K562 (cell line): ENCODE measurements at regions not wholly inside any gene's neighbourhood (a gene's known extent, or its start where the extent isn't known, plus 50 kb on each side); places are given as distances from the start of the nearest gene placed in this dataset.

Source experiments
- BRD4 ChIP-seq: fragments of 200-600 bp; sonication (generic); IDR thresholded peaks from 2 replicates; pipeline ENCODE4 v1.6.1; 2017; ENCODE audit warnings: inconsistent platforms
- CREB3 ChIP-seq: fragments of 450-650 bp; conservative IDR thresholded peaks from 2 replicates; pipeline ENCODE4 v1.6.1; 2016; ENCODE audit warnings: missing genetic modification characterization, low read depth, mild to moderate bottlenecking, missing compliant biosample characterization, moderate library complexity
- ELF1 ChIP-seq: fragments of 200-800 bp; sonication (Bioruptor generic); IDR thresholded peaks from 2 replicates; pipeline ENCODE4 v1.6.1; 2016; ENCODE audit warnings: missing genetic modification characterization, missing compliant biosample characterization
- ETV6 ChIP-seq, 3 experiments: fragments of 150-350 bp in 1 of 3; sonication (generic) in 1 of 3; formaldehyde crosslinking in 1 of 3; IDR thresholded peaks; 2 replicates each; pipeline versions ENCODE4 v1.6.1 to v1.8.0; 2014 to 2022; ENCODE audit warnings: borderline replicate concordance in 2 of 3, low read depth in 2 of 3, antibody characterized with exemption in 1 of 3, low read length in 1 of 3, mild to moderate bottlenecking in 1 of 3, missing genetic modification reagents in 1 of 3
- FOXK2 ChIP-seq, 2 experiments: fragments of 450-650 bp; IDR thresholded peaks in 1 of 2; conservative IDR thresholded peaks in 1 of 2; 2 replicates each; pipeline ENCODE4 v1.6.1; 2016; ENCODE audit warnings: low read depth in 2 of 2, mild to moderate bottlenecking in 1 of 2
- FOXO4 ChIP-seq: fragments of 450-650 bp; formaldehyde crosslinking; IDR thresholded peaks from 2 replicates; pipeline ENCODE4 v1.4.0; 2020; ENCODE audit warnings: mild to moderate bottlenecking, moderate library complexity
- FOXP1 ChIP-seq: sonication (generic); formaldehyde crosslinking; IDR thresholded peaks from 2 replicates; pipeline ENCODE4 v1.8.0; 2022; ENCODE audit warnings: mild to moderate bottlenecking, missing genetic modification reagents
- GTF2A2 ChIP-seq: IDR thresholded peaks from 2 replicates; pipeline ENCODE4 v1.6.1; 2016; ENCODE audit warnings: mild to moderate bottlenecking, missing genetic modification characterization, missing compliant biosample characterization
- HOMEZ ChIP-seq: fragments of 250-450 bp; sonication (Bioruptor Pico); IDR thresholded peaks from 2 replicates; pipeline ENCODE4 v1.4.0; 2020; ENCODE audit warnings: mild to moderate bottlenecking, moderate library complexity
- JUND ChIP-seq, 2 experiments: IDR thresholded peaks; 2 replicates in 1 of 2; 3 replicates in 1 of 2; pipeline ENCODE4 v1.6.1; 2011; ENCODE audit warnings: borderline replicate concordance in 2 of 2, low read depth in 2 of 2, low read length in 2 of 2, improper control_type of control experiment in 1 of 2, missing biosample characterization in 1 of 2, missing genetic modification characterization in 1 of 2, missing genetic modification reagents in 1 of 2
- LEF1 ChIP-seq: fragments of 450-650 bp; IDR thresholded peaks from 2 replicates; pipeline ENCODE4 v1.6.1; 2016; ENCODE audit warnings: mild to moderate bottlenecking
- MCM5 ChIP-seq: fragments of 450-650 bp; IDR thresholded peaks from 2 replicates; pipeline ENCODE4 v1.6.1; 2016; ENCODE audit warnings: low read depth
- NCOA6 ChIP-seq: fragments of 450-650 bp; IDR thresholded peaks from 2 replicates; pipeline ENCODE4 v1.6.1; 2017; ENCODE audit warnings: mild to moderate bottlenecking
- NELFE ChIP-seq: IDR thresholded peaks from 2 replicates; pipeline ENCODE4 v1.6.1; 2011; ENCODE audit warnings: mild to moderate bottlenecking; ENCODE audit not compliant: insufficient read depth, insufficient read length
- NFE2 ChIP-seq: IDR thresholded peaks from 2 replicates; pipeline ENCODE4 v1.6.1; 2014; ENCODE audit warnings: antibody characterized with exemption, low read depth
- NFXL1 ChIP-seq: fragments of 450-650 bp; formaldehyde crosslinking; IDR thresholded peaks from 2 replicates; pipeline ENCODE4 v1.4.0; 2021; ENCODE audit warnings: mild to moderate bottlenecking
- PHF20 ChIP-seq: fragments of 450-650 bp; IDR thresholded peaks from 2 replicates; pipeline ENCODE4 v1.6.1; 2018; ENCODE audit not compliant: partially characterized antibody
- POLR2B ChIP-seq: fragments of 450-650 bp; IDR thresholded peaks from 2 replicates; pipeline ENCODE4 v1.6.1; 2018; ENCODE audit warnings: low read depth; ENCODE audit not compliant: partially characterized antibody
- PRPF4 ChIP-seq: fragments of 200-400 bp; formaldehyde crosslinking; IDR thresholded peaks from one replicate; pipeline ENCODE4 v1.6.1; 2017; ENCODE audit warnings: low read length, low read depth, mild to moderate bottlenecking; ENCODE audit not compliant: insufficient read depth, poor library complexity, severe bottlenecking
- RB1 ChIP-seq: fragments of 450-650 bp; IDR thresholded peaks from 2 replicates; pipeline ENCODE4 v1.6.1; 2017; ENCODE audit warnings: low read depth, mild to moderate bottlenecking
- TARDBP ChIP-seq: fragments of 450-650 bp; IDR thresholded peaks from 2 replicates; pipeline ENCODE4 v1.6.1; 2016
- TCF7L2 ChIP-seq: fragments of 150-350 bp; IDR thresholded peaks from 2 replicates; pipeline ENCODE4 v1.6.1; 2016; ENCODE audit warnings: low read depth, mild to moderate bottlenecking, low read length, moderate library complexity
- ZFP91 ChIP-seq: sonication (generic); formaldehyde crosslinking; IDR thresholded peaks from 2 replicates; pipeline ENCODE4 v1.8.0; 2022; ENCODE audit warnings: mild to moderate bottlenecking, missing genetic modification reagents
- ZNF184 ChIP-seq: sonication (generic); formaldehyde crosslinking; IDR thresholded peaks from 2 replicates; pipeline ENCODE4 v1.5.0; 2020; ENCODE audit warnings: missing genetic modification reagents
- ZNF384 ChIP-seq: IDR thresholded peaks from 2 replicates; pipeline ENCODE4 v1.6.1; 2012; ENCODE audit warnings: low read depth, low read length, improper control_type of control experiment
- ZNF76 ChIP-seq: fragments of 250-450 bp; sonication (Bioruptor Pico); IDR thresholded peaks from 2 replicates; pipeline ENCODE4 v1.4.0; 2020; ENCODE audit warnings: mild to moderate bottlenecking, moderate library complexity, borderline replicate concordance

GRCh38 chr2:235347691-235348090, 146.2 kb upstream of the AGAP1 start (continued):
- TF ChIP-seq ZFP91, result no peak
- no peak for TF ChIP-seq ZNF384
- TF ChIP-seq NCOA6, result no peak
- TF ChIP-seq TCF7L2, result no peak
- no peak for TF ChIP-seq TARDBP
- no peak for TF ChIP-seq BRD4
- TF ChIP-seq ZNF184, result no peak
- no peak for TF ChIP-seq POLR2B
- no peak for TF ChIP-seq CREB3 (tag)
- no peak for TF ChIP-seq RB1
- no peak for TF ChIP-seq LEF1
- peak; percentile 79 for TF ChIP-seq NFE2
- no peak for TF ChIP-seq FOXO4 (CRISPR knock-in tag)
- TF ChIP-seq PRPF4, result no peak
- no peak for TF ChIP-seq FOXP1 (CRISPR knock-in tag)
- no peak for TF ChIP-seq PHF20
- no peak for TF ChIP-seq MCM5
- TF ChIP-seq GTF2A2, result no peak
- no peak for TF ChIP-seq NELFE
- no peak for TF ChIP-seq ETV6 (IDR thresholded peaks at IDR 0.05; ENCODE audit: borderline replicate concordance in 1 of 2, low read depth in 2 of 2, low read length in 1 of 2)
- TF ChIP-seq ETV6 (CRISPR knock-in tag; IDR thresholded peaks at IDR 0.05; ENCODE audit: borderline replicate concordance), result no peak
- TF ChIP-seq ZNF76, result no peak
- TF ChIP-seq NFXL1, result no peak
- TF ChIP-seq JUND (IDR thresholded peaks at IDR 0.05; ENCODE audit: borderline replicate concordance, low read depth, low read length), result peak; percentile 88
- peak; percentile 91 for TF ChIP-seq JUND (tag; IDR thresholded peaks at IDR 0.05; ENCODE audit: borderline replicate concordance, low read depth, low read length)
- no peak for TF ChIP-seq HOMEZ
- no peak for TF ChIP-seq FOXK2 (conservative IDR thresholded peaks at IDR 0.05 in 1 of 2, IDR thresholded peaks at IDR 0.05 in 1 of 2; ENCODE audit: low read depth in 2 of 2)
- TF ChIP-seq ELF1 (tag), result no peak
